ENCODE measurements at regions not wholly inside any gene's neighbourhood (a gene's known extent, or its start where the extent isn't known, plus 50 kb on each side); places are given as distances from the start of the nearest gene placed in this dataset.
"Not testable (repeated sequence)": the region's sequence is repeated elsewhere in the genome, so short reads cannot be mapped to it uniquely, and the experiment has no call there.

DNA sequence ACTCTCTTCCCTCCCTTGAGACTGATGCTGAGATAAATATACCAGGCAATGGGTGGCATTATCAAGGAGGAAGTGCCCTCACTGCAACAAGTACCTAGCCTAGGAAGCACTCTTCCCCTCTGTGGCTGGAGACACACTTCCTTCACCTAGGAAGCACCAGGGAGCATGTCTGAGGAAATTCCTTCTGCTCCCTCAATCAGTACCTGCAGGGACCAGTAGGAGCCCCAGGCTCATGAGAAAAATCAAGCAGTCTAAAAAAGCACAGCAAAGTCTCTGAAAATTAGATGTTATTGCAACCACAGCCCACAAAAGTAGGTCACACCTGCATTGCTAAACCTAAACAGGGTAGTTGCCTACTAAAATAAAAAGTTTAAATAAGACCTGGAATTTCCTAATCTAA lies 78.2 kb upstream of the TRPM1 start:
- no peak for DNase-seq (ENCODE audit: low read depth)

- no peak for DNase-seq (ENCODE audit: low read depth)
These were observed 91.8 kb upstream of the TRPM1 start for GRCh38 chr15:31193291-31193690.

- DNase-seq (ENCODE audit: low read depth) = no peak
These were observed 94.3 kb upstream of the TRPM1 start for GRCh38 chr15:31195871-31196270.

- no peak for DNase-seq (ENCODE audit: low read depth)
These were observed 96.2 kb upstream of the TRPM1 start for GRCh38 chr15:31197497-31198414.

GRCh38 chr15:31200735-31201151 lies 99.2 kb upstream of the TRPM1 start:
- peak; percentile 44 for DNase-seq (ENCODE audit: low read depth)

GRCh38 chr15:31202953-31203352 lies 101.4 kb upstream of the TRPM1 start:
- DNase-seq (ENCODE audit: low read depth) = no peak

GRCh38 chr15:31203999-31204398 lies 102.5 kb upstream of the TRPM1 start:
- DNase-seq (ENCODE audit: low read depth) = no peak

DNA sequence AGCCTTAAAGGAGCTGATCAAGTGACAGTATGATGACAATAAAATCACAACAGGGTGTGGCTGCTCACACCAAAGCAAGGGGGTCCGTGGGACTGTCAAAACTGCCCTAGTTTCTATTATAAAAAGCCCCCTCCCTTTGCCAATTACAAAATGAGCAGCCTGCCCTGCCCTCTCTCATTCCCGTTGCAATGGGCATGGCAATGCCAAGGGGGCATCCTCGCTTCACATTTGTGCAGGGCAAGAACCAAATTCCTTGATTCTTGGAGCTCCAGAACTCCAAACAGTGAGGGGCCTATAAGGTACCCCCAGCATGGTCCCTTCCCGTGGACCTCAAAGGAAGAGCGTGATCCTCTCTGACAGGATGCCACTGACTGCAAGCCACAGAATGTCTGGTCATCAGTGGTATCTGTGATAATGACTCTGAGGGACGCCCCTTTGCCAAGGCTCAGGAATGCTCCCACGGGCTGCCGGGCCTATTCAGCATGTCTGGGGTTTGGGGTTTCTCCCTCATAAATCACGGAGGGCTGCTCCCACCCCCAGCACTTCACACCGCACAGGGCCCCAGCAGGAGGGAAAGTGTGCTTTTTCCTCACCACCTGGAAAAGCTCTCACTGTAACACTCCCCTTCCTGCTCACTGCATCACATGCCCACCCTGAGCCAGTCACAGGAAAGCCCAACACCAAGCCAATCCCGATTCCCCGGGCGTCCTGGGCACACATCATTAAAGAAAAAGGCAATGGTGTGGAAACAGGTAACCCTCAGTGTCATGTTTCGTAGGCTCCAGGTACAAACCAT lies 105.1 kb upstream of the TRPM1 start:
- DNase-seq (ENCODE audit: low read depth) = no peak

GRCh38 chr15:31207246-31207645 lies 105.7 kb upstream of the TRPM1 start:
- no peak for DNase-seq (ENCODE audit: low read depth)

DNA sequence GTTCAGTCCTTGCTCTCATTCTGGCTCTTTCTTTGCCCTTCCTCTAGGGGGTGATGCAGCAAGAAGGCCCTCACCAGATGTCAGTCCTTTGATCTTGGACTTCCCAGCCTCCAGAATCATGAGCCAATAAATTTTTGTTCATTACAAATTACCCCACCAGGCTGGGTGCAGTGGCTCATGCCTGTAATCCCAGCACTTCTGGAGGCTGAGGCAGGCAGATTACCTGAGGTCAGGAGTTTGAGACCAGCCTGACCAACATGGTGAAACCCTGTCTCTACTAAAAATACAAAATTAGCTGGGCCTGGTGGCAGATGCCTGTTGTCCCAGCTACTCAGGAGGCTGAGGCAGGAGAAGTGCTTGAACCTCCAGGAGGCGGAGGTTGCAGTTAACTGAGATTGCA lies 106.3 kb upstream of the TRPM1 start:
- not testable (repeated sequence) for DNase-seq (ENCODE audit: low read depth)

DNA sequence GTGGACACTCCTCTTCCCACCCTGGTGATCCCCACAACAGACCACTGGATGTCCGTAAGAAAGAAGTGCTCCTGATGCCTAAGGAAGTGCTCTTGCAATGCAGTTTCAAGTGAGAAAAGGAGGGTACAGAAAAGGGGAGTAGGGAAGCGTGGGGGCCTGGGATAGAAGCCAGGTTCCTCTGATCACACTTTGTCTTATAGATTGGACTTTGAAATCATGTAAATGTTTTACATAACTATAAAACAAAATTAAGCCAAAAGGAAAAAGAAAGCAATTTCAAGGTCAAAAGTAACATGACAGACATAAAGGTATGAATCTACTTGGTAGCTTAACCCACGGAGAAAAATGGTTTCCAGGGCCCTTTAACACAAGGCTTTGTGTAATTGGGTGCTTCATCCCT lies 107.3 kb upstream of the TRPM1 start:
- no peak for DNase-seq (ENCODE audit: low read depth)

DNA sequence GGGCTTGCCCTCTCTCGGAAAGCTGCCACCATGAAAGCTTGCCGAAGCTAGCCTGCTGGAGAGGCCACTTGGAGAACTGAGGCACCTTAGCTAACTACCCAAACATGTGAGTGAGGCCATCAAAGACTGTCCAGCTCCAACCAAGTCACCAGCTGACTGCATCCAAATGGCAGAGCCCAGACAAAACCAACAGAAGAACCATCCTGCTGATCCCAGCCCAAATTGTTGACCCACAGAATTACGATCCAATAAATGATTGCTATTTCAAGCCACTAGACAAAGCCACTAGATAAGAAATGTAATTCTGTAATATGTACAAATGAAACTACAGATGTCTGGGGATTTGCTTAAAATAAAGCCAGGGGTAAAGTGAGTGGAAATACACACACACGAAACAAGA lies 109.8 kb upstream of the TRPM1 start:
- no peak for DNase-seq (ENCODE audit: low read depth)

GRCh38 chr15:31212326-31213080 lies 111.0 kb upstream of the TRPM1 start:
- DNase-seq (ENCODE audit: low read depth) = no peak

DNA sequence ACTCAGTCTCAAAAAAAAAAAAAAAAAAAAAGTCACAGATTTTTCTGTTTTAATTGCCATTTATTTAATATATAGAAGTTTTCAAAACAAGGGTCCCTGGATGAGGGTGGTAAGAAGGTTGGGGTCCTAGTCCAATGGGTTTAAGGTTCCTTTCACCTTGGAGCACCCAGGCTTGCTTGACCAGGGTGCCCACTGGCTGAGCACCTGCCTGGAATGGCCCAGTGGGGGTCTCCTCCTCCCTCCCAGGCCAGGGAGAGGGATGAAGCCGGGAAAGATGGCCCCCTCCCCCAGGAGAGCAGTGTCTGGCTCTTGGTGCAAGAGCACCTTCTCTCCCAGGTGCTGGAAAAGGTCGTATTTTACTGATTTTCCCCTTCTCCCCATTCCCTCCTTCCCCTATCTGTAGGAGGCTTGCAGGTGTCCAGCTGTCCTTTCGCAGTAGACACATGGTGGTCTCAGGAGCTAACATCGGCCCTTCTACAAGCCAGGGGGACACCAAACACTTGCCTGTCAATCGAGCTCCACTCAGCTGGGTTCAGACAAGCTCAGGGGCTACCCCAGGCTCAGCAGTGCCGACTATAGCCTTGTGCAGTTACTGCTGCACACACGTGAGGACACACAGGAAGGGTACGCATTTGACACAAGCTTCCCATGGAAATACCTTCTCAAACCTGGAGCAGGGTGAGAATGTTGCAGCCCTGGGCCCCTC lies 112.3 kb upstream of the KLF13 start:
- DNase-seq (ENCODE audit: low read depth) = no peak

- DNase-seq (ENCODE audit: low read depth) = no peak
These were observed 111.7 kb upstream of the KLF13 start for GRCh38 chr15:31214864-31215489.

DNA sequence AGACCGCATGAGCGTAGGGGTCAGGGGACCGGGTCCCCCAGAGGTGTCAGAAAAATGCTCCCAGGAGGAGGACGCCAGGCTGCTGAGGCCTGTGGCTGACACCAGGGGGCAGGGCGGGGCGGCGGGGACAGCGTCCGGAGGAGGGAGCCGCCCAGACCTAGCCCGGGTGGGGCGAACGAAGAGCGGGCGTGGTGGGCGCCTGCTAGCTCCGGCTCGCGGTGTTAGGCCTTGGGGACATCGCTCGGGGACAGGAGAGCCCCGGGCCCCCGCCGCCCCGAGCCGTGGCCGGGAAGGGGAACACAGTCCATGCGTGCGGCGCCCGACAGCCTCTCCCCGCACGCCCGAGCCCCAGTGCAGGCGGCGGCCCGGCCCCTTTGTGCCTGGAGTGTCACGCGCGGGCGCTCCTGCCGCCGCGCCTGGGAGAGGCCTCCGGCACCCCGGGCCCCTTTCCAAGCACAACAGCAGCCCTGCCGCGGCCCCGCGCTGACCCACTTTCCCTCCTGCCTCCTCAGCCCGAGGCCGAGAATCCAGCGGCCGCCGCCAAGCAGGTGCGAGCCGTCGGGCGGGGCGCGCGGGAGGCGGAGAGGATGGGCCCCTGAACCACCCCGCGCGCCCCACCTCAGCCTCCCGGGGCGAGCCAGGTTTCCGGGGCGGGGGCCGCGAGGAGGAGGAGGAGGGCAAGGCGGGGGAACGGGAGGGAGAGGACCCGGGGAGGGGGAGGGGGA lies 111.0 kb upstream of the KLF13 start:
- DNase-seq (ENCODE audit: low read depth) = no peak

GRCh38 chr15:31216215-31216911 lies 110.3 kb upstream of the KLF13 start:
- DNase-seq (ENCODE audit: low read depth) = peak; percentile 80

GRCh38 chr15:31217067-31217466 lies 109.6 kb upstream of the KLF13 start:
- DNase-seq (ENCODE audit: low read depth) = no peak

DNA sequence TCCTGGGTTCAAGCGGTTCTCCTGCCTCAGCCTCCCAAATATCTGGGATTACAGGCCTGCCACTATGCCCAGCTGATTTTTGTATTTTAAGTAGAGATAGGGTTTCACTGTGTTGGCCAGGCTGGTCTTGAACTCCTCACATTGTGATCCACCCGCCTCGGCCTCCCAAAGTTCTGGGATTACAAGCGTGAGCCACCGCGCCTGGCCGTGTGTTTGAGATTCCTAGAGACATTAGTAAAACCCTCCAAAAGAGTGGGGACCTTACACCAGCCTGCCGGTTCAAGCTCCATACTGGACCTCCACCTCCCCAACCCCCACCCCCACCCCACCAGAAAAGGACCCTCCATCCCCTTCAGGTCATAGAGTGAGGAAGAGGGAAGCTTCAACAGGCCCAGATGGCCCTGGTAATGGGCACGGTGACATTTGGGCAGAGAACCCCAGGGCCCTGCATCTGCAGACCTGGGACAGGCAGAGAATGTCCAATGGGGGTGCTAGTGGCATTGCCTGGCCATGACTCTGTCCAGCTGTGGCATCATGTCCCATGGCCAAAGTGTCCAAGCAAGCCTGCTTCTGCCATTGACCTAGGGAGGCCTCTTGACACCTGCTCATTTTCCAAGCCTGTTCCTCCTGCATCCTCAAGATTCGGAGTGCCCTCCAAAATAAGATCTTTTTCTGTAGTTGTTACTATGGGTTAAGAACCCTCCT lies 108.9 kb upstream of the KLF13 start:
- no peak for DNase-seq (ENCODE audit: low read depth)
